Upper lobe of left lung (tissue), 6 donors: ENCODE measurements at regions not wholly inside any gene's neighbourhood (a gene's known extent, or its start where the extent isn't known, plus 50 kb on each side); places are given as distances from the start of the nearest gene placed in this dataset.

Experiments used
- ATAC-seq, 2 donors: fragments of 200-7000 bp; cut with Tn5 transposase; one replicate each; pipeline ENCODE4 v1.9.1; 2022; ENCODE audit warnings: mild to moderate bottlenecking in 2 of 2, moderate library complexity in 2 of 2; ENCODE audit not compliant: low FRiP score in 2 of 2
- DNase-seq, 2 donors: peaks; one replicate each; pipeline ENCODE4 v3.0.0-alpha.2; 2019 to 2020
- H3K27ac ChIP-seq, 4 donors: fragments of 200-600 bp; sonication (generic); one replicate each; pipeline ENCODE4 v1.5.1; 2016 to 2019
- H3K27me3 ChIP-seq, 4 donors: fragments of 200-600 bp; sonication (generic); one replicate each; pipeline ENCODE4 v1.5.1; 2017 to 2019
- H3K36me3 ChIP-seq, 4 donors: fragments of 200-600 bp; sonication (generic); one replicate each; pipeline ENCODE4 v1.5.1; 2016 to 2019
- H3K4me1 ChIP-seq, 4 donors: fragments of 200-600 bp; sonication (generic); one replicate each; pipeline ENCODE4 v1.5.1; 2018 to 2019
- H3K4me3 ChIP-seq, 4 donors: fragments of 200-600 bp; sonication (generic); one replicate each; pipeline ENCODE4 v1.5.1; 2017 to 2019; ENCODE audit warnings: mild to moderate bottlenecking in 2 of 4, moderate library complexity in 1 of 4
- H3K9me3 ChIP-seq, 4 donors: fragments of 200-600 bp; sonication (generic); one replicate each; pipeline ENCODE4 v1.5.1; 2018 to 2019
- EP300 ChIP-seq, 4 donors: sonication (generic); formaldehyde crosslinking; IDR thresholded peaks; one replicate each; pipeline ENCODE4 v1.5.1; 2017; ENCODE audit warnings: antibody characterized with exemption in 4 of 4, control low read depth in 2 of 4
- POLR2A ChIP-seq, 4 donors: fragments of 450-650 bp; IDR thresholded peaks; one replicate each; pipeline ENCODE4 v1.5.1; 2016 to 2017; ENCODE audit warnings: antibody characterized with exemption in 4 of 4, mild to moderate bottlenecking in 2 of 4
- POLR2AphosphoS5 ChIP-seq, 2 donors: sonication (generic); formaldehyde crosslinking; IDR thresholded peaks; one replicate each; pipeline ENCODE4 v1.5.1; 2017; ENCODE audit warnings: antibody characterized with exemption in 2 of 2
- whole genome bisulfite sequencing, 2 donors: methylation state at CpG; one replicate each; pipeline ENCODE4 v1.1.5; 2017 to 2018; 5-methylcytosine and 5-hydroxymethylcytosine counted together
- TF ChIP-seq, protein P1 (sequence below), 6 experiments: fragments of 450-650 bp in 4 of 6; fragments of 200-600 bp in 2 of 6; sonication (generic) in 2 of 6; IDR thresholded peaks; one replicate each; pipeline ENCODE4 v1.5.1; 2016 to 2019; ENCODE audit warnings: antibody characterized with exemption in 6 of 6
- donor health status: DM: no; HTN: no; CAD: no; lungs with moderate emphysema.
- donor health status: DM: no; HTN: yes; CAD: no; lungs with severe emphysema.

DNA sequence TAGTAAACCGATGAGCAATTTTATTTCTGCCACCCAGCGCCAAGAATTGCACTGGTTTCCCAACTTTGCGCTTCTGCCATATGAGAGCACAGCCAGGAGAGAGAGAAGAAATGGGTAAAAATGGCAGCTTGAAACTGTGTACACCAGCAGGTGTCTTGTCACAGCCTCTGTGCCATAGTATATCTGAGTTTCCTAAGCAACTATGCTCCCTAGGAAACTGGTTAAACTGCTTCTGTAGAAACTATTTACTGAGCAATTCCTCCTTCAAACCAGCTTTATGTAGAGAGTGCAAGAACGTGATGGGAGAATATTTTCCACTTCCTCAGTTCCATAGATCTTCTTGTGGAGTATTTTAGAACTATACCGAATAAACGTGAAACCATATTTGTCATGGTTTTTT, 1361.3 kb downstream of the PCDH9 start:
- TF ChIP-seq POLR2A (IDR thresholded peaks at IDR 0.05) (no peak), EP300 (IDR thresholded peaks at IDR 0.05) (no peak), POLR2AphosphoS5 (IDR thresholded peaks at IDR 0.05) (no peak)
- TF ChIP-seq, protein P1, sequence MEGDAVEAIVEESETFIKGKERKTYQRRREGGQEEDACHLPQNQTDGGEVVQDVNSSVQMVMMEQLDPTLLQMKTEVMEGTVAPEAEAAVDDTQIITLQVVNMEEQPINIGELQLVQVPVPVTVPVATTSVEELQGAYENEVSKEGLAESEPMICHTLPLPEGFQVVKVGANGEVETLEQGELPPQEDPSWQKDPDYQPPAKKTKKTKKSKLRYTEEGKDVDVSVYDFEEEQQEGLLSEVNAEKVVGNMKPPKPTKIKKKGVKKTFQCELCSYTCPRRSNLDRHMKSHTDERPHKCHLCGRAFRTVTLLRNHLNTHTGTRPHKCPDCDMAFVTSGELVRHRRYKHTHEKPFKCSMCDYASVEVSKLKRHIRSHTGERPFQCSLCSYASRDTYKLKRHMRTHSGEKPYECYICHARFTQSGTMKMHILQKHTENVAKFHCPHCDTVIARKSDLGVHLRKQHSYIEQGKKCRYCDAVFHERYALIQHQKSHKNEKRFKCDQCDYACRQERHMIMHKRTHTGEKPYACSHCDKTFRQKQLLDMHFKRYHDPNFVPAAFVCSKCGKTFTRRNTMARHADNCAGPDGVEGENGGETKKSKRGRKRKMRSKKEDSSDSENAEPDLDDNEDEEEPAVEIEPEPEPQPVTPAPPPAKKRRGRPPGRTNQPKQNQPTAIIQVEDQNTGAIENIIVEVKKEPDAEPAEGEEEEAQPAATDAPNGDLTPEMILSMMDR (IDR thresholded peaks at IDR 0.05), result no peak
- Histone ChIP-seq H3K27me3 (no peaks in the 10 kb centered on the region), H3K4me3 (no peak overlapping the region), H3K36me3 (no peaks in the 10 kb centered on the region), H3K9me3 (no peaks in the 10 kb centered on the region), H3K4me1 (no peaks in the 10 kb centered on the region), H3K27ac (no peak overlapping the region)
- WGBS, 2 donors, result 70 to 71% methylated on average over 6 of the region's 6 CpGs
- ATAC-seq (no peak), DNase-seq (no peak)

DNA sequence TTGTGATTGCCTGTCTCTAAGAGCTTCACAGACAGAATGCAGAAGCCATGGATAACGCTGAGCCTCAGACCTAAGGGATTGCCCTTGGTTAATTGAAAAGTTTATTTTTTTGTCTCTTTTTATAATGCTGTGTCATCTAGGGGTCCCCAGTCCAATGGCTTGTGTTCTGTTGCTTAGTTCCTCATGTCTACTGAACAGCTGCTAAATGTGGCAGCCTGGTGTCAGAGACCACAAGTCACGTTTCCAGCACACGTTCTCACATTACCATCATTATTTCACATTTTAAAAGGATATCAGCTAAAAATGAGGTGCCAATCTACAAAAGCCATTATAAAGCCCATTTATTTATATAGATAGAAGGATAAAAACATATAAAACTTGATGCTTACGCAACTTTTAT, 1362.0 kb downstream of the PCDH9 start:
- Histone ChIP-seq H3K4me1 (no peaks in the 10 kb centered on the region), H3K27ac (no peak overlapping the region), H3K36me3 (no peaks in the 10 kb centered on the region), H3K4me3 (no peak overlapping the region), H3K27me3 (no peaks in the 10 kb centered on the region), H3K9me3 (no peaks in the 10 kb centered on the region)
- ATAC-seq (no peak), DNase-seq (no peak)
- TF ChIP-seq, protein P1 (IDR thresholded peaks at IDR 0.05), result no peak
- TF ChIP-seq EP300 (IDR thresholded peaks at IDR 0.05), result no peak
- TF ChIP-seq POLR2AphosphoS5 (IDR thresholded peaks at IDR 0.05), result no peak
- TF ChIP-seq POLR2A (IDR thresholded peaks at IDR 0.05), result no peak
- WGBS, 2 donors, result 72 to 75% methylated on average over 4 of the region's 4 CpGs

DNA sequence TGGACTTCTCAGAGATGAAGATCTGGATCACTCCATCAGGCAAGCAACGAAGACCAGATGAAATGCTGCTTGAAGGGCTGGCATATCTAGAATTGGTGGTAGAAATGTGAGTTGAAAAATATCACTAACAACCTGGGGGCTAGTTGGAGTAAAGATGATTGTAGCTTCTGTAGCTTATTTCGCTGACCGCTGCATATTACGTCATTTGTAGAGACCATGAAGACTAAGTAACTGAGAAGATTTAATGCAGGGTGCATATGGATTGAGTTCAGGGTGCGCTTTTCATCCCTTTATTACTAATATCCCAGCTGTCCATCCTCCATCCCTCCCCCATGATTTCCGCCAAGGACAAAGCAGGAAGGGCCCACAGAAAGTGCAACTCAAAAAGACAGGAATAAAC, 1364.0 kb downstream of the PCDH9 start:
- Histone ChIP-seq H3K27ac (no peak overlapping the region), H3K4me3 (no peak overlapping the region), H3K4me1 (no peaks in the 10 kb centered on the region), H3K9me3 (no peaks in the 10 kb centered on the region), H3K36me3 (no peaks in the 10 kb centered on the region), H3K27me3 (no peaks in the 10 kb centered on the region)
- no peak for ATAC-seq
- TF ChIP-seq POLR2AphosphoS5 (IDR thresholded peaks at IDR 0.05) (no peak), POLR2A (IDR thresholded peaks at IDR 0.05) (no peak), EP300 (IDR thresholded peaks at IDR 0.05) (no peak)
- TF ChIP-seq, protein P1 (IDR thresholded peaks at IDR 0.05), result no peak
- 89 to 94% methylated on average over 6 of the region's 6 CpGs for WGBS, 2 donors
- DNase-seq, result no peak

DNA sequence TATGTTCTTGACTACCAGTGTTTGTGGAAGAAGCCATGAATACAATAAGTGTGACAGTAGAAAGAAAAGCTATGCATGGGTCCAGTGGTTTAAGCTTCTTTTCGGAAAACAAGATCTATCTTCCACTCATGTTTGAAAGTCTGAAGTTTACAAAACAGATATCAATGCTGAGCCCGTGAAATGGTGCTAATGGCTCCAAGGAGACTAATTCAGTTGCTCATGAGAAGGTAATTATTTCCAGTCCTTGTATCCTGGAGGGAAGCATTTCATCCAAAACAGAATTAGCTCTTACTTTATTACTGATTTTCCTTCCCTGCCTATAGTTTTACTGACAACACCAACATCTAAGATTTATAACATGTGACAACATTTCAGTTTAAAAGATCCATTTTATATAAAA, 1364.9 kb downstream of the PCDH9 start:
- Histone ChIP-seq H3K4me3 (no peak overlapping the region), H3K27me3 (no peaks in the 10 kb centered on the region), H3K36me3 (no peaks in the 10 kb centered on the region), H3K4me1 (no peaks in the 10 kb centered on the region), H3K9me3 (no peaks in the 10 kb centered on the region), H3K27ac (no peak overlapping the region)
- ATAC-seq (no peak), DNase-seq (no peak)
- 82 to 87% methylated on average over 2 of the region's 2 CpGs for WGBS, 2 donors
- TF ChIP-seq, protein P1 (IDR thresholded peaks at IDR 0.05), result no peak
- no peak for TF ChIP-seq POLR2AphosphoS5 (IDR thresholded peaks at IDR 0.05)
- no peak for TF ChIP-seq EP300 (IDR thresholded peaks at IDR 0.05)

DNA sequence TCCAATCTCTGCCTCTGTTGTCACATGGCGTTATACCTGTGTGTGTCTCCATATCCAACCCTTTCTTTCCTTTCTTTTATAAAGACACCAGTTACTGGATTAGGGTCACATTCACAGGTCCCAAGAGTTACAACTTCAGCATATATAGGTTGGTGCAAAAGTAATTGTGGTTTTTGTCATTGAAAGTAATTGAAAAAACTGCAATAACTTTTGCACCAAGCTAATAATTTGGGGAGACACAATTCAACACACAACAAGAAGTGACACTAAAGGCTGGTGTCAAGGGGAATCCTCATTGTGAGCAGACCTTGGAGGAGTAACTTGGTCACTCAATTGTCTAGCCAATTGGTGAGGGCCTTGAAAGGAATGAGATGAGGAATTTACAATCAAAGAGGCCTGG, 1366.1 kb downstream of the PCDH9 start:
- TF ChIP-seq, protein P1 (IDR thresholded peaks at IDR 0.05), result no peak
- TF ChIP-seq POLR2A (IDR thresholded peaks at IDR 0.05), result no peak
- no peak for TF ChIP-seq EP300 (IDR thresholded peaks at IDR 0.05)
- TF ChIP-seq POLR2AphosphoS5 (IDR thresholded peaks at IDR 0.05), result no peak
- no peaks in the 10 kb centered on the region for H3K9me3 ChIP-seq
- no peak overlapping the region for H3K4me3 ChIP-seq
- H3K27ac ChIP-seq, result no peak overlapping the region
- no peaks in the 10 kb centered on the region for H3K36me3 ChIP-seq
- WGBS, 2 donors, result 71 to 93% methylated on average over 1 of the region's 1 CpG
- H3K27me3 ChIP-seq, result no peaks in the 10 kb centered on the region
- ATAC-seq (no peak), DNase-seq (no peak)
- no peaks in the 10 kb centered on the region for H3K4me1 ChIP-seq
